ENCODE measurements at regions not wholly inside any gene's neighbourhood (a gene's known extent, or its start where the extent isn't known, plus 50 kb on each side); places are given as distances from the start of the nearest gene placed in this dataset.

DNA sequence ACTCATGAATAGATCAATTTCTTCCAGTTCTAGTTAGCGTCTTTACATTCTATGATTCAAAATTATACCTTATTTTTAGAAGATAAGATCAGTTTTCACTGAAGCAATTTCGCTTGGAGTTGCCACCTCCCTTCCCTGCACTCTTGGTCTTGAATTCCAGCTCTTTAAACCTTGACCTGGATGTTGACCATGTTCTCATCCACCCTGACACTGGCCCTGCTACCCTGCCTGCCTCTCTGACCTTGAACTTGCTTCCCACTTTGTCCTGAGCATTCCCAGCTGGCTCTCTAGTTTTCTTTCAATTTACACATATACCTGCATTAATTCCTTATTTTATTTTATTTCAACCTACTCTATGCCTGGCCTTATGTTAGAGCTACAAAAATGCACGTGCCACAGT is 274.9 kb upstream of the IGFBP3 start:
- TF ChIP-seq, protein P1, sequence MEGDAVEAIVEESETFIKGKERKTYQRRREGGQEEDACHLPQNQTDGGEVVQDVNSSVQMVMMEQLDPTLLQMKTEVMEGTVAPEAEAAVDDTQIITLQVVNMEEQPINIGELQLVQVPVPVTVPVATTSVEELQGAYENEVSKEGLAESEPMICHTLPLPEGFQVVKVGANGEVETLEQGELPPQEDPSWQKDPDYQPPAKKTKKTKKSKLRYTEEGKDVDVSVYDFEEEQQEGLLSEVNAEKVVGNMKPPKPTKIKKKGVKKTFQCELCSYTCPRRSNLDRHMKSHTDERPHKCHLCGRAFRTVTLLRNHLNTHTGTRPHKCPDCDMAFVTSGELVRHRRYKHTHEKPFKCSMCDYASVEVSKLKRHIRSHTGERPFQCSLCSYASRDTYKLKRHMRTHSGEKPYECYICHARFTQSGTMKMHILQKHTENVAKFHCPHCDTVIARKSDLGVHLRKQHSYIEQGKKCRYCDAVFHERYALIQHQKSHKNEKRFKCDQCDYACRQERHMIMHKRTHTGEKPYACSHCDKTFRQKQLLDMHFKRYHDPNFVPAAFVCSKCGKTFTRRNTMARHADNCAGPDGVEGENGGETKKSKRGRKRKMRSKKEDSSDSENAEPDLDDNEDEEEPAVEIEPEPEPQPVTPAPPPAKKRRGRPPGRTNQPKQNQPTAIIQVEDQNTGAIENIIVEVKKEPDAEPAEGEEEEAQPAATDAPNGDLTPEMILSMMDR (IDR thresholded peaks at IDR 0.05; ENCODE audit: low read depth, low read length, missing input control) = no peak
- no peak for TF ChIP-seq TAF1 (conservative IDR thresholded peaks at IDR 0.05)
- no peak for TF ChIP-seq NR2F2 (IDR thresholded peaks at IDR 0.05)
- no peak for TF ChIP-seq YY1 (IDR thresholded peaks at IDR 0.05)
- no peak for TF ChIP-seq FOXA1 (IDR thresholded peaks at IDR 0.05)
- TF ChIP-seq SP1 (IDR thresholded peaks at IDR 0.05) = no peak
- no peak for TF ChIP-seq RAD21 (IDR thresholded peaks at IDR 0.05)
- TF ChIP-seq EGR1 (IDR thresholded peaks at IDR 0.05; ENCODE audit: low read depth in 2 of 2) = no peak

Data from liver (tissue), 3 donors.